ENCODE measurements at regions not wholly inside any gene's neighbourhood (a gene's known extent, or its start where the extent isn't known, plus 50 kb on each side); places are given as distances from the start of the nearest gene placed in this dataset.

DNA sequence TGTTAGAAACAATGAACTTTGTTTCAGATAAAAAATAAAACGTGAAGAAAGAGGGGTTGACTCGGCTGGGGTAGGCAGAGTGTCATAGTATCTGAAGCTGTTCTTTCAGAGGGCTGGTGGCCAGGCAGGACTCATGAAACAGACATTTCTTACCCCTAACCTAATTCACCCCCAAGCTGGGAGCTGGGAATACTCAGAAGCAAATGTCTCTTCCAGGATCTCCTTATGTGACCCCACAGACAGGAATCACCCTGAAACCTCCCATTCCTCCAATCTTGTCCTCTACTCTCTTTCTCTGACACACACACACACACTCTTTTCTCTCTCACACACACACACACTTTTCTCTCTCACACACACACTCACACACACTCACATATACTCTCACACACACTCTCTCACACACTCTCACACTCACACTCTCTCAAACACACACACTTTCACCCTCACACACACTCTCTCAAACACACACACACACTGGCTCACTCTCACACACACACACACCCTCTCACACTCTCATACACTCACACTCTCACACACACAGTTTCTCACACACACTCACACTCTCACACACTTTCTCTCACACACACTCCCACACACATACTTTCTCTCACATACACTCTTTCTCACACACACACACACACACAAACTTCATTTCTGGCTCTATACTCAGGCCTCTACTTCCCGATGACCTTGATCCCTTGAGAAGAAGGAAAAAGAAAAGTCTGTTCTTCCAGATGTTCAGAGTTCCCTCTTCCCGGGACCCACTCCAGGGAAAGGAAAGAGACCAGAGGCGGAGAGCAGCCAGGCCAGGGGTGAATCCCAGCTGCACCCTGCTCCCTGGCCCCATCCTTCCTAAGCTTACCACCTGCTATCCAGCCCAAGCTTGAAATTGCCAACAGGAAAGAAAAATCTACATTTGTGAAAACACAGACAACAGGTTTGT is 167.7 kb downstream of the TXNL1 start:
- TF ChIP-seq, protein P1, sequence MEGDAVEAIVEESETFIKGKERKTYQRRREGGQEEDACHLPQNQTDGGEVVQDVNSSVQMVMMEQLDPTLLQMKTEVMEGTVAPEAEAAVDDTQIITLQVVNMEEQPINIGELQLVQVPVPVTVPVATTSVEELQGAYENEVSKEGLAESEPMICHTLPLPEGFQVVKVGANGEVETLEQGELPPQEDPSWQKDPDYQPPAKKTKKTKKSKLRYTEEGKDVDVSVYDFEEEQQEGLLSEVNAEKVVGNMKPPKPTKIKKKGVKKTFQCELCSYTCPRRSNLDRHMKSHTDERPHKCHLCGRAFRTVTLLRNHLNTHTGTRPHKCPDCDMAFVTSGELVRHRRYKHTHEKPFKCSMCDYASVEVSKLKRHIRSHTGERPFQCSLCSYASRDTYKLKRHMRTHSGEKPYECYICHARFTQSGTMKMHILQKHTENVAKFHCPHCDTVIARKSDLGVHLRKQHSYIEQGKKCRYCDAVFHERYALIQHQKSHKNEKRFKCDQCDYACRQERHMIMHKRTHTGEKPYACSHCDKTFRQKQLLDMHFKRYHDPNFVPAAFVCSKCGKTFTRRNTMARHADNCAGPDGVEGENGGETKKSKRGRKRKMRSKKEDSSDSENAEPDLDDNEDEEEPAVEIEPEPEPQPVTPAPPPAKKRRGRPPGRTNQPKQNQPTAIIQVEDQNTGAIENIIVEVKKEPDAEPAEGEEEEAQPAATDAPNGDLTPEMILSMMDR (IDR thresholded peaks at IDR 0.05): no peak

DNA sequence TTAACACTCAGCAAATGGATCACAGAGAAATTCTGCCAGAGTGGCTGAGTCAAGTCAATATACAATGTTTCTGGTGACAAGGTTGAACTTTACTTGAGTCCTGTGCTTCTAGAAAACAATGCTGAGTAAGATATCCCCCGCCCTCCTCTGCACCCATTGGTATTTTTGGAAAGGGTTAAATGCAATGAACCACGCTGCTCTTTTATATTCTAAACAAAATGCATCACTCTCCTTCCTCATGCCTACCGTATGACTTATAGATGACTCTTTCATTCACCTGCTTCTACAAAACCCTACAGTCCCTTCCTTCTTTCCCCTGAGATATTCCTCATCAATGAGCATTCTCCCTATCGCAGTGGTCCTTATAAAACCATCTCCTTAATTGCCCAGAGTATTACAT is 168.8 kb downstream of the TXNL1 start:
- TF ChIP-seq, protein P1 (IDR thresholded peaks at IDR 0.05): no peak

DNA sequence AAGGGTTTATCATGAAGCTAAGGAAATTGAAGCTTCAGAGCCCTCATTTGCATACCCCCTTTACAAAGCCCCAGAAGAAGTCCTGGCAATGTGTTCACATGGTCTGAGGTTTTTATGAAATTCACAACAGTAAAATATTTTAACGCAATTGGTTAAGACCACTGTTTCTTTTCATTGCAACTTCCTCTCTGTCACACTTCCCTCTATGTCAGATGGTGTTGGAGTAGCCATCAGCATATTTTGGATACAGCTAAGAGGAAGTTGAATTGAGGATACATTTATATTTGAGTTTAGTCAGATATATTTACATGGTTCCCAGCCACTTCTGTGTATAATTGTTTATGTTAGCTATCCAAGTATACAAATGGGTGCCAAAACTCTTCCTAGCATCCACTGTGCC is 170.0 kb downstream of the TXNL1 start:
- TF ChIP-seq, protein P1 (IDR thresholded peaks at IDR 0.05): no peak

DNA sequence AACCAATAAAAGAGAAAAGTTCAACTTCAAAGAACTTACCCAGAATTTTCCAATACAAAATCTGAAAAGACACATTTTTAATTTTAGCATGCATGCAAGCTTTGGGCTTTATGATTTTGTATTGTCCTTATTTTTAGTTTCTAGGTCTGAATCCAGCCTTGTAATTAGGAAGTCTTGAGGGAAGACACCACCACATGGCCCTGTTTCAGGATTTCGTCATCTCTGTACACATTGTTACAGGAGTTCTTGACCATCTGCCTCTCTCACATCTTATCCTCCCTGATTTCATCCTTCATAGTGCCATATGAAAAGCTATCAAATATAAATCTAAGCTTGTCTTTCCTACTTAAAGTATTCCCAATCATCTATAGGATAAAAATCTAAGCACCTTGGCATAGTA is 176.1 kb downstream of the TXNL1 start:
- TF ChIP-seq, protein P1 (IDR thresholded peaks at IDR 0.05): no peak

DNA sequence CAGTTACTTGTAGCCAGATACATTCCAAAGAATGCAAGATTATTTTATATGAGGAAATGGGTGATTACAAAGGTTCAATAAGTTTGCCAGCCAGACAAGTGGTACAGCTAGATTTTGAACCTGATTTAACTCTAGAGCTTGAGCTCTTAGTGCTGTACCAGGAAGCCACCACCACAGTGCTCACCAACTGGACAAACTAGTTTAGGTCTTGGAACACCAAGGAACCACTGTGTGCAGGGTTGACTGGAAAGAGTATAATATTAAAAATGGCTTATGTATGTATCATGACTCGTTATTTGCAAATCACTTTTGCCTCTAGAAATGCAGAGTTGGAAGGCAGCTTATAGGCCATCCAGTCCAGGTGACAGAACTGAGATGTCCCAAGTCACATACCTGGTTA is 177.2 kb downstream of the TXNL1 start:
- TF ChIP-seq, protein P1 (IDR thresholded peaks at IDR 0.05): no peak

DNA sequence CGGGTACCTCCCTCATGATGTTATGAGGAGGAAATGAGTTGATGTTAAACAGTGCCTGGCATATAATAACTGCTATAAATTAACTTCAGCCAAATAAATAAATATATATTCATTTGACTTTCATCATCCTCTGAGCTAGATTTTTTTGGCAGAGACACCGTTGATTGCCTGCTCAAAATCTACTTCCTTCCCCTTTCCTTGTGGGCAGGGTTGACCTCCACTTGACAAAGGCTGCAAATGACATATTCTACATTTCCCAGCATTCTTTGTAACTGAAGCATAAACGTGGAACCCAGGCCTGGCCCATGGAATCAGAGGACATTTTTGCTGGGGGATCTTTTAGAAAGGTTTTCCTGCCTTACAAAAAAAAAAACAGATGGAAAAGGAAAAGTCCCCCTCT is 177.8 kb downstream of the TXNL1 start:
- TF ChIP-seq, protein P1 (IDR thresholded peaks at IDR 0.05): no peak

DNA sequence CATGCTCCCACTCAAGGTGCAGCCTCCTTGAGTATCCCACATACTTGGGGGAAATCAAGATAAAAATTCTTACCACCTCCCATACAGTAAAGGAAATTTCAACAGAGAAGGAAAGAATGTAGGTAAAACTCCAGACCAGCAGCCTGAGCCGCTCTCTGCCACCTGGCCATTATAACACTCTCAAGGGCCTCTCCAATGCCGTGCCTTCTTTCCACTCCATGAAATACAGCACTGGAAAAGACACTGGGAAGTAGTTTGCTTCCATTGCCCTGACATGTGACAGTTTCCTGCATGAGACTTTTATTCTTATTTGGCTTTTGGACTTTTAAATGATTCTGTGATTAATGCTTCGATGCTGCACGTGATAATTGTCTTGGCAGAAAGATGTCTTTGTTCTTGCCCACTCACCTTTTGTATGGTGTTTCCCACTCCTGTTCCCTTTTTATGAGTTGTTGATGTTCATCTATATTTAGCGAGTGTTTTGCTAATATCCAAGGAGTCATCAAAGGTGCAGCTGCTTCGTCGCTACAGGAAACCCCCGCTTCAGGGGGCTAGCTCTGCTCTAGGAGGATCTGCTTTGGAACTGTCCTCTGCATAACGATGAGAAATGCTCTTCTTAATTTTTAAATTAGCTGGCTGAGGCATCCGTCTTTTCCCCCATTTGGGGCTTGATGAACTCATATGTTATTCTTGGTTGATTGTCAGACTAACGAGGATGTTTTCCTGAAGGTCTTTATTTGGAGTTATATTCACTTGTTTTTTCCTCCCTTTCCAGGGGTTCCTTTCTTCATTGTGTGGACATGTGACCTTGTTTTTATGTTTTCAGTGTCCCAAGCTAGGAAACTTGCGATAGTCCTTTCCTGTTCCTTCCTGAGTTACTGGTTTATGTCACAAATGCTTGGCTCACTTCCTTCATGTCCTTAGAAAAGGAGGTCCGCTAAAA is 179.4 kb downstream of the TXNL1 start:
- TF ChIP-seq, protein P1 (IDR thresholded peaks at IDR 0.05): no peak
